PFSK-1 (cell line): ENCODE measurements at regions not wholly inside any gene's neighbourhood (a gene's known extent, or its start where the extent isn't known, plus 50 kb on each side); places are given as distances from the start of the nearest gene placed in this dataset.

Experiments used
- POLR2AphosphoS5 ChIP-seq: IDR thresholded peaks from 2 replicates; pipeline ENCODE4 v1.6.1; 2012; ENCODE audit warnings: low read depth, mild to moderate bottlenecking, control low read depth, low read length, moderate library complexity
- TAF1 ChIP-seq: IDR thresholded peaks from 2 replicates; pipeline ENCODE4 v1.6.1; 2012; ENCODE audit warnings: low read length, control low read depth, borderline replicate concordance; ENCODE audit not compliant: insufficient read depth

GRCh38 chr6:141624301-141624700 is 508.4 kb upstream of the GJE1 start:
- no peak for TF ChIP-seq POLR2AphosphoS5
- TF ChIP-seq TAF1: no peak
